Activated CD4-positive, alpha-beta T cell treated with anti-CD3 and anti-CD28 coated beads, Interleukin-2, Interleukin-4, amounts not matched to agents 100 ng/mL and 50 ng/mL, durations not matched to agents 16 hours and 8 hours (primary cell): ENCODE measurements at regions not wholly inside any gene's neighbourhood (a gene's known extent, or its start where the extent isn't known, plus 50 kb on each side); places are given as distances from the start of the nearest gene placed in this dataset.
"Not testable (repeated sequence)": the region's sequence is repeated elsewhere in the genome, so short reads cannot be mapped to it uniquely, and the experiment has no call there.

Experiments used
- DNase-seq: peaks from one replicate; pipeline ENCODE4 v3.0.0-alpha.2; 2020; ENCODE audit warnings: low spot score

DNA sequence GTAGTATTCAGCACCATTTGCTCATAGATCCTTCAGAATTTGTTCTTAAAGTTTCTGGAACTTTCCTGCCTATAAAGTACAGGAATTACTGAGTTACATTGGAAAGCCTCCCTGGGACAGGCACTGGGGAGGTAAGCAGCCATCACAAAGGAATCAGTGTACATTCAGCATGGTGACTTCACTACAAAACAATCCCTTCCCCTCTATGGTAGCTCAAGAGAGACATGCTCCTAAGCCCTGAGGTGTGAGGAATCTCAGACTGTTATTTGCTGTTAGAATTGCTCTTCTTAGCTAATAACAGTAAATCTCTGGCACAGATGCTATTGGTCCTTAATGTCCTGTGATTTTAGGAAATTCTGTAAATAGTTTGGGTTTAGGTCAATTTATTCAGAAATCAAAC lies 1898.0 kb upstream of the PCDH7 start:
- no peak for DNase-seq

DNA sequence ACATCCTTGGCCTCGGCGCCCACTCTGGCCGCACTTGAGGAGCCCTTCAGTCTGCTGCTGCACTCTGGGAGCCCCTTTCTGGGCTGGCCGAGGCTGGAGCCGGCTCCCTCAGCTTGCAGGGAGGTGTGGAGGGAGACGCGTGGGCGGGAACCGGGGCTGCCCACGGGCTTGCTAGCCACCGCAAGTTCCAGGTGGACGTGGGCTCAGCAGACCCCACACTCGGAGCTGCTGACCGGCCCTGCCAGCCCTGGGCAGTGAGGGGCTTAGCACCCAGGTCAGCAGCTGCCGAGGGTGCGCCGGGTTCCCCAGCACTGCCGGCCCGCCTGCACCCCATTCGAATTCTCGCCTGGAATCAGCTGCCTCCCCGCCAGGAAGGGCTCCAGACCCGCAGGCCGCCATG lies 1892.3 kb upstream of the PCDH7 start:
- no peak for DNase-seq

GRCh38 chr4:28831867-28832266 lies 1888.3 kb upstream of the PCDH7 start:
- no peak for DNase-seq

DNA sequence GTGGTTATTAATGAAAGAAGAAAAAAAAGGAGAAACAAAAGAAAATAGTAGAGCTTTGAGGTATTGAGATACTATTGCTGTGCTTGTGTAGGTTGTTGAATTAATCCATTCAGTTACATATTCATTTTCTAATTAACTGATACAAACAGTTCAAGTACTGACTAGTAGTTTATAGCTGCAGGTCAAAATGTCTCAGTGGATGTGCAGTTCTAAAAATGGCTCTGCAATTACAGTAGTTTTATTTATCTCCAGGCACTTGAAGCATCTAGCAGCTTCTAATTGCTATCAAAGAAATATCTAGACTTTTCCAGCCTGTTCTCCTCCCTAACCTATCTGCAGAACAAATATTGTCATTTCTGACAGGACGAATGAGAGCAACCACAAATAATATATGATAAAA lies 1887.7 kb upstream of the PCDH7 start:
- no peak for DNase-seq

GRCh38 chr4:28834120-28834519 lies 1886.0 kb upstream of the PCDH7 start:
- no peak for DNase-seq

- no peak for DNase-seq
These were observed 1884.7 kb upstream of the PCDH7 start for GRCh38 chr4:28835501-28835900.

- DNase-seq: no peak
These were observed 1877.9 kb upstream of the PCDH7 start for GRCh38 chr4:28842271-28842670.

- DNase-seq: no peak
These were observed 1875.0 kb upstream of the PCDH7 start for GRCh38 chr4:28845158-28845557.

DNA sequence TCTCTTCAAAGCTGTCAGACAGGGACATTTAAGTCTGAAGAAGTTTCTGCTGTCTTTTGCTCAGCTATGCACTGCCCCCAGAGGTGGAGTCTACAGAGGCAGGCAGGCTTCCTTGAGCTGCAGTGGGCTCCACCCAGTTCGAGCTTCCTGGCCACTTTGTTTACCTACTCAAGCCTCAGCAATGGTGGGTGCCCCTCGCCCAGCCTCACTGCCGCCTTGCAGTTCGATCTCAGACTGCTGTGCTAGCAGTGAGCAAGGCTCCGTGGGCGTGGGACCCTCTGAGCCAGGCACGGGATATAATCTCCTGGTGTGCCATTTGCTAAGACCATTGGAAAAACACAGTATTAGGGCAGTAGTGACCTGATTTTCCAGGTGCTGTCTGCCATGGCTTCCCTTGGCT lies 1863.1 kb upstream of the PCDH7 start:
- DNase-seq: not testable (repeated sequence)

- DNase-seq: no peak
These were observed 1851.3 kb upstream of the PCDH7 start for GRCh38 chr4:28868841-28869240.

DNA sequence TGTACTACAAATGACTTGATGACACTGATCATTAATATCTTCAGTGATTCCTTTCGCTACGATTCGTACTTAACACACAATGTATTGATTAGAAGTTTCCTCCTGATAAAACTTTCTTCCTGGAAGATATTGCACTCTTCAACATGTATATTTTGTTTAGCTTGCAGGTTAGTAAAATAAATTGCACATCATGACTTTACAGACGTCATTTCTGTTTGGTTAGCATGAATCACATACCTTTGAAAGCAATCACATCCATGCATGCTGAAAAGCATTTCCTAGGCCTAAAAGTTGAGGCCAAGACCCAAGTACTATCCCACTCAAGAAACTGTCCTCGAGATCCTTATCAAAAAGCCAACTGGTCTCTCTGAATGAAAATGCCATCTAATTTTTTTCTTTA lies 1841.0 kb upstream of the PCDH7 start:
- DNase-seq: no peak

GRCh38 chr4:28879900-28880299 lies 1840.3 kb upstream of the PCDH7 start:
- DNase-seq: no peak

GRCh38 chr4:28883211-28883610 lies 1837.0 kb upstream of the PCDH7 start:
- DNase-seq: no peak

- DNase-seq: no peak
These were observed 1833.2 kb upstream of the PCDH7 start for GRCh38 chr4:28886934-28887333.

GRCh38 chr4:28890949-28891775 lies 1829.0 kb upstream of the PCDH7 start:
- no peak for DNase-seq

GRCh38 chr4:28913466-28913865 lies 1806.7 kb upstream of the PCDH7 start:
- DNase-seq: no peak

GRCh38 chr4:28916585-28916984 lies 1803.6 kb upstream of the PCDH7 start:
- no peak for DNase-seq

DNA sequence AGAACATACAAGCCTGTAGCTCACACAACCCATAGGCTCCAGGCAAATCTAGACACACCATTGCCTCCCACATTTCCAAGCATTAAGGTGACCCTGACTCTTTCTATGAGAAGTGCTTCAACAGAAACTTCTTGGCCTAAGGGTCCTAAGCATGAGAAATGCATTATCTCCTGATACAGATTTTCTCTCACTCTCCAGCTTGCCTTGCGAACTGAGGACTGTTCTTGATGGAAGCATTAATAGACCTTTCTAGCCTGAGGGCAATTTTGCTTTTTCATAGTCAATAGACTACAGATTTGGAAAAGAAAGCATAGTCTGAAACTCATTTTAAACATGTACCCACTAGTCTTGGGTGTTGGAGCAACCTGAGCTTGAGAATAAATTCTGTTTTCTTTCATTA lies 1801.3 kb upstream of the PCDH7 start:
- no peak for DNase-seq

GRCh38 chr4:28921886-28922285 lies 1798.3 kb upstream of the PCDH7 start:
- DNase-seq: no peak

DNA sequence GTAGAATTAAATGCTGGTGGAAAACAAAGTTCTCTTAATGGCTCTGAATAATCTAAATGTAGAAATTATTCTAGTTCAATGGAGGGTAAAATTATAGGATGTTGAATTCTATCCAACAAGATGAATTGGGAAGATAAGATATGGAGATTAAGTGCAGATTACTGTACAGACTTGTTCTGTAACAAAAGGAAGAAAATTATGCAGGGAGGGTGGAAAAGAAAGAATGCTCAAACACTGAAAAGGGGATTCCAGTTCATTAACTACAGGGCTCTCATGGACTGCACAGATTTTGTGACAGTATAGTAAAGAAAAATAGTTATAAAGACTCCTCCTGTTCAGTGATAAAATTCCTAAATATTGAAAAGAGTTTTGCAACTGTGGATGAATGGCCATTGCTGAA lies 1794.0 kb upstream of the PCDH7 start:
- DNase-seq: no peak

DNA sequence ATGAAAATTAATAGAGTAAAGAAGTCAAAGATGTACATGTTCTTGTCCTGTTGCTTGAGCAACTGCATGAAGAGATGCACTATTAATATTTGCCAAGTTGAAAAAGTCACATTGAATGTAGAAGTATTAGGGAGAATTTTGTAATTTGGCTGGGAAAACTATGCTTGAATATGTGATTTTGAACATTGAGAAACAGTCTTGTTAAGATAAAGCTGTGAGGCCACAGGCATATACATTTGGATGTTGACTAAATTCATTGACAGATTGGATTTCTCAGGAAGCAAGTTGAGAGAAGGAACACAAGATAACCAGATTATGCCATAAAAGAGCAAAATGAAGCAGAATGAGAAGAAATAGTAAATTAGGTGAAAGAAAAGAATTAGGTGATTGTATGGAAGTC lies 1777.5 kb upstream of the PCDH7 start:
- DNase-seq: no peak

GRCh38 chr4:28947374-28947773 lies 1772.8 kb upstream of the PCDH7 start:
- no peak for DNase-seq

DNA sequence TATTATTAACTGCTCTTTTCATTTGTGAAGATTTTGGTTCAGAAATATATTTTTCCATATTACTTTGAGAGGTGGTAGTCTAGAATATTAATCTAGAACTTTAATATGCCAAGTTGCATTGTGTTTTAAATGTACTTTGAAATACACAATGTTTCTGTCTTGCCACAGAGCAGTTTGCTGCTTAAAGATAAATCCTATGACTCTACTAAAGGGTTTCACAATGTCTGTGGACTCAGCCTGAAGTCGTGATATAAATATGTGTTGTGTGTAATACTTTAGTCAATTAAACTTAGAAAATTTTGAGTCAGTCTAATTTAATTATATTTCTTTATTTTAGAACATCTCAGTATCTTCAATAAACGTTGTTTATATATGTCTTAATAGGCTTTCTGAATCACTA lies 1771.7 kb upstream of the PCDH7 start:
- DNase-seq: no peak

DNA sequence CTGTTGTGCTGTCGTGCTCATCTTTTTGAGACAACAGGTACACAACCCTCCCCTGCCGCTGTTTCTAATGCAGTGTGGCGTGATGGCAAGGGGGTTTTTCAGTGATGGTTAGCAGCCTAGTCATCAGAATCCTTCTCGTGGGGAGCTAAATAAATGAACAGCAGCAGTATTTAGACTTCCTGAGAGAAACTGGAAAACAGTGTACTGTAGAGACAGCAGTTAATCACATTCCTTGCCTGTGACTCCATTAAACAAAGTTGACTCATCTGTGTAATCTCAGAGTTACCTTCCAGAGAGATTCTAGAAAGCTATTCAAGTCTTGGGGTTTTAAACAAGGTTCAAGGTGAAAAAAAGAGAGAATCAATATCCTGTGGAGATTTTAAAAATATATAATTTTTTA lies 1753.2 kb upstream of the PCDH7 start:
- DNase-seq: no peak
